GM12891 (cell line): ENCODE measurements at regions not wholly inside any gene's neighbourhood (a gene's known extent, or its start where the extent isn't known, plus 50 kb on each side); places are given as distances from the start of the nearest gene placed in this dataset.

Experiments used
- POLR2A ChIP-seq: IDR thresholded peaks from 2 replicates; pipeline ENCODE4 v1.6.1; 2011; ENCODE audit warnings: low read depth, low read length, control low read depth
- POLR2AphosphoS5 ChIP-seq: IDR thresholded peaks from 2 replicates; pipeline ENCODE4 v1.6.1; 2011; ENCODE audit warnings: low read depth, low read length, control low read depth
- POU2F2 ChIP-seq: IDR thresholded peaks from 2 replicates; pipeline ENCODE4 v1.6.1; 2011; ENCODE audit warnings: low read depth, mild to moderate bottlenecking, control low read depth, low read length, moderate library complexity
- TAF1 ChIP-seq: IDR thresholded peaks from 2 replicates; pipeline ENCODE4 v1.6.1; 2011; ENCODE audit warnings: low read depth, low read length, control low read depth

- TF ChIP-seq POLR2AphosphoS5 = no peak
- TF ChIP-seq POU2F2 = no peak
- TF ChIP-seq POLR2A = no peak
- TF ChIP-seq TAF1 = no peak
These were observed 2743.3 kb upstream of the PCDH20 start for GRCh38 chr13:64158908-64159307.
